AG08395 (cell line): ENCODE measurements at regions not wholly inside any gene's neighbourhood (a gene's known extent, or its start where the extent isn't known, plus 50 kb on each side); places are given as distances from the start of the nearest gene placed in this dataset.
A peak's percentile ranks its signal among the peaks of the same experiment; 100 is the strongest.

Experiments
- DNase-seq: peaks from one replicate; pipeline ENCODE4 v3.0.0; 2012; ENCODE audit warnings: mixed read lengths, low spot score

- DNase-seq = peak; percentile 87
Measured at GRCh38 chr16:73214825-73215677, 167.1 kb upstream of the ZFHX3 start.

- DNase-seq = no peak
Measured at GRCh38 chr16:73213732-73214455, 166.0 kb upstream of the ZFHX3 start.

GRCh38 chr16:73212431-73212830, 164.5 kb upstream of the ZFHX3 start:
- DNase-seq = no peak

- DNase-seq = no peak
Measured at GRCh38 chr16:73210686-73211085, 162.8 kb upstream of the ZFHX3 start.

GRCh38 chr16:73210084-73210483, 162.2 kb upstream of the ZFHX3 start:
- DNase-seq = no peak

GRCh38 chr16:73209190-73209589, 161.3 kb upstream of the ZFHX3 start:
- DNase-seq = no peak

- no peak for DNase-seq
Measured at GRCh38 chr16:73206151-73206707, 158.3 kb upstream of the ZFHX3 start.

GRCh38 chr16:73205153-73205886, 157.4 kb upstream of the ZFHX3 start:
- DNase-seq = no peak

- DNase-seq = no peak
Measured at GRCh38 chr16:73204359-73205152, 156.6 kb upstream of the ZFHX3 start.

- peak; percentile 91 for DNase-seq
Measured at GRCh38 chr16:73202161-73202729, 154.3 kb upstream of the ZFHX3 start.

- no peak for DNase-seq
Measured at GRCh38 chr16:73199214-73199613, 151.3 kb upstream of the ZFHX3 start.

- no peak for DNase-seq
Measured at GRCh38 chr16:73198481-73198880, 150.6 kb upstream of the ZFHX3 start.

GRCh38 chr16:73197598-73197997, 149.7 kb upstream of the ZFHX3 start:
- no peak for DNase-seq

- peak; percentile 54 for DNase-seq
Measured at GRCh38 chr16:73196670-73197069, 148.7 kb upstream of the ZFHX3 start.

- no peak for DNase-seq
Measured at GRCh38 chr16:73193464-73193863, 145.5 kb upstream of the ZFHX3 start.

GRCh38 chr16:73192232-73192894, 144.4 kb upstream of the ZFHX3 start:
- DNase-seq = peak; percentile 69

- DNase-seq = no peak
Measured at GRCh38 chr16:73191660-73192046, 143.7 kb upstream of the ZFHX3 start.

GRCh38 chr16:73190688-73191659, 143.0 kb upstream of the ZFHX3 start:
- no peak for DNase-seq

- DNase-seq = no peak
Measured at GRCh38 chr16:73190256-73190655, 142.3 kb upstream of the ZFHX3 start.
